Fibroblast of villous mesenchyme (primary cell): ENCODE measurements at regions not wholly inside any gene's neighbourhood (a gene's known extent, or its start where the extent isn't known, plus 50 kb on each side); places are given as distances from the start of the nearest gene placed in this dataset.

Experiments used
- DNase-seq: peaks from one replicate; pipeline ENCODE4 v3.0.0-alpha.2; 2010; ENCODE audit warnings: low read depth
- H3K4me3 ChIP-seq: 2 replicates; pipeline ENCODE4 v1.5.1; 2011; ENCODE audit warnings: low read depth, mild to moderate bottlenecking, low read length
- TF ChIP-seq, protein P1 (sequence below): IDR thresholded peaks from 2 replicates; pipeline ENCODE4 v1.5.1; 2012; ENCODE audit warnings: low read depth, mild to moderate bottlenecking, low read length; ENCODE audit not compliant: insufficient read depth

DNA sequence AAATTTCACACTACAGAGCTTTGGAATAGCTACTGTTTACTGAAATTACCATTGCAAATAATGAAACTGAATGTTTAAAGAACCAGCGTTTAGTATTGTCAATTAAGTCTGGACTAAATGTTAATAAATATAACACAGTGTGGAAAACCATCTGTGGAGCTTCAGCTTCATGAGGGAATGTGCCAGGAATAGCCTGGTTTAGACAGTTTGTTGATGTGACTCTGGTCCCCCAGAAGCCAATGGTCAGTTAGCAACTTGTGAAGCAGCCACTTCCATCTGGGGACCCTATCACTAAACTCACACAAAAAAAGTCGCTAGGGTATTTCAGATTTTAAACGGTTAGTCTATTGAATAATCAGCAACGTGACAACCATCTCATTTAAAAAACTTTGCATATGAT lies 207.8 kb downstream of the RAMP3 start:
- TF ChIP-seq, protein P1, sequence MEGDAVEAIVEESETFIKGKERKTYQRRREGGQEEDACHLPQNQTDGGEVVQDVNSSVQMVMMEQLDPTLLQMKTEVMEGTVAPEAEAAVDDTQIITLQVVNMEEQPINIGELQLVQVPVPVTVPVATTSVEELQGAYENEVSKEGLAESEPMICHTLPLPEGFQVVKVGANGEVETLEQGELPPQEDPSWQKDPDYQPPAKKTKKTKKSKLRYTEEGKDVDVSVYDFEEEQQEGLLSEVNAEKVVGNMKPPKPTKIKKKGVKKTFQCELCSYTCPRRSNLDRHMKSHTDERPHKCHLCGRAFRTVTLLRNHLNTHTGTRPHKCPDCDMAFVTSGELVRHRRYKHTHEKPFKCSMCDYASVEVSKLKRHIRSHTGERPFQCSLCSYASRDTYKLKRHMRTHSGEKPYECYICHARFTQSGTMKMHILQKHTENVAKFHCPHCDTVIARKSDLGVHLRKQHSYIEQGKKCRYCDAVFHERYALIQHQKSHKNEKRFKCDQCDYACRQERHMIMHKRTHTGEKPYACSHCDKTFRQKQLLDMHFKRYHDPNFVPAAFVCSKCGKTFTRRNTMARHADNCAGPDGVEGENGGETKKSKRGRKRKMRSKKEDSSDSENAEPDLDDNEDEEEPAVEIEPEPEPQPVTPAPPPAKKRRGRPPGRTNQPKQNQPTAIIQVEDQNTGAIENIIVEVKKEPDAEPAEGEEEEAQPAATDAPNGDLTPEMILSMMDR, result no peak
- no peak overlapping the region for H3K4me3 ChIP-seq
- DNase-seq, result no peak

DNA sequence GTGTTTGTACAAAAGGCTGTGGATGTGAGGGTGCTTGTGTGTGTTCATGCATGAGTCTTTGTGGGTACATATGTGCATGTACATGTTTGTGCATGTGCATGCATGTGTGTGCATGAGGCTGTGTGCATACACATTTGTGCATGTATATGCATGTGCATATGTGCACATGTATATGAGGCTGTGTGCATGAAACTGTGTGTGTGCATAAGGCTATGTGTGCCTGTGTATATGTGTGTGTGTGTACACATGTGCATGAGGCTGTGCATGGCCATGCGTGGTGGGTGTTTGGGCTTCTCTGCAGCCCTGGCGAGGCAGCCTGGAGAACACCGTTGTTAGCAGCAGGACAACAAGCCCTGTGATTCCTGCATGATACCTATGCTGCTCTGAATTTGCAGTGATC lies 207.7 kb upstream of the ADCY1 start:
- no peak overlapping the region for H3K4me3 ChIP-seq
- TF ChIP-seq, protein P1, result no peak
- no peak for DNase-seq

DNA sequence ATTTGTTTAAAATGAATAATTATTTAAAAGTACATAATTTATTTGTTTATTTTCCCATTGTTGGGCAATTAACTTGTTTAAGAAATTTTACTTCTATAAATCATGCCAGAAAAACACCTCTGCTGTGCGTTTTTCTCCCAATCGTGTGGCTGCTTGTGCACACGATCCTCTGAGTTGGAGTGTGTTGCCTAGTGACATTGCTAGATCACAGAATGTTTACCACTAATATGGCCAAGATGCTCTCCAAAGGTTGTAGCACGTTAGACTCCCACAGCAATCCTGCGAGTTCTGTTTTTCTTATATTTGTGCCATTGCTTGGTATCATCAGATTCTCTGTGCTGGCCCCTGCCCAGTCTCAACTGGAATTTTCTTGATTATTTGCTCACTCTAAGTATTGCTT lies 207.1 kb upstream of the ADCY1 start:
- no peak for DNase-seq

DNA sequence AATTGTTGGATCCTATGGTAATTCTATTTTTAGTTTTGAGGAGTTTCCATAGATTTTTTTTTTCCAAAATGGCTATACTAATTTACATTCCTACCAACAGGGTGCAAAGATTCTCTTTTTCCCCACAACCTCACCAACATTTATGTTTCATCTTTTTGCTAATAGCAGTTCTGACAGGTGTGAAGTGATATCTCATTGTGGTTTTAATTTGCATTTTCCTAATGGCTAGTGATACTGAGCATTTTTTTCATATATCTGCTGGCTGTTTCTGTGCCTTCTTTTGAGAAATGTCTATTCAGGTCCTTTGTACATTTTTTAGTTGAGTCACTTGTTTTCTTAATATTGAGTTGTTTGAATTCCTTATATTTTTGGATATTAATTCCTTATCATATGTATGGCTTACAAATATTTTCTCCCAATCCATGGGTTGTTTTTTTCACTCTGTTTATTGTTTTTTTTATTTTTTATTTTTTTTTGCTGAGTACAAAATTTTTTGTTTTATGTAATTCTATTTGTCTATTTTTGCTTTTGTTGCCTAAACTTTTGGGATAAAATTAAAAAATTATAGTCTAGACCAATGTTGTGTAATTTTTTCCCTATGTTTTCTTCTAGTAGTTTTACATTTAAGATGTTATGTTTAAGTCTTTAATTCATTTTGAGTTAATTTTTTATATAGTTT lies 205.9 kb upstream of the ADCY1 start:
- TF ChIP-seq, protein P1, result no peak
- no peak overlapping the region for H3K4me3 ChIP-seq
- DNase-seq, result no peak

More for the DNA sequence above, 207.1 kb upstream of the ADCY1 start:
- no peak overlapping the region for H3K4me3 ChIP-seq
- TF ChIP-seq, protein P1, result no peak

DNA sequence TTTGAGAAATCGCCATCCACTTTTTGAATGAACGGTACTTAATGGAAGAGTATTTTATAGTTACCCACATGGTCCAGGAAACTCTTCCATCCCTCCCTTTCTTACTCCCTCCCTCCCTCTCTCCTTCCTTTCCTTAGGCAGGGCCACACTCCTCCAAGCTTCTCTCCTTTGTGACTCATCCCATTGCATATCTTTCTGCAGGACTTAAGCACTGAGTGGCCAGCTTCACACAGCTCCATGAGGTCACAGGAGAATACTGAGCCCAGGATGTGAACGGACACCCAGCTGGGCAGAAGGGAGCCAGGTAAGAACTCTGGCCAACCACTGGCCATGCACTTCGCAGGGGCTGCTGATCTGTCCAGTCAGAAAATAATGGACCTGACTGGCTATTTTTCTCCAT lies 189.7 kb upstream of the ADCY1 start:
- H3K4me3 ChIP-seq, result no peak overlapping the region
- TF ChIP-seq, protein P1, result no peak
- peak; percentile 35 for DNase-seq

DNA sequence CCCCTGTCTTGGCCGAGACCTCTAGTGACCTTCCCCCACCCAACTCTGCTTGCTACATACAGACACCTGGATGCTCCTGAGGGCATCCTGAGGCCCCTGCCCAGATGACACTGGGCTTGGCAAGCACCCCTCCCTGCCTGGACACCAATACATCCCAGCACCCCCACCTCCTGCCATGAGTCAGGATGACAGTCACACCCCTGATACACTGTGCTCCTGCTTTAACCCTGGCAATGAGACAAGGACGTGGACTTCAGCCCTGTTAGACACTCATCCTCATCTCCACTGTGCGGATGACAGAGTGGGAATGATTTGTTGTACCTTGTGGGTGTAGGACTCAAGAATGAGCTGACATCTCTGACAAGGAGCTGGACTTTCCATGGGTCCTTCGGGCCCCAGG lies 186.3 kb upstream of the ADCY1 start:
- H3K4me3 ChIP-seq, result no peak overlapping the region
- TF ChIP-seq, protein P1, result no peak
- DNase-seq, result no peak
